CD4-positive, alpha-beta T cell treated with Interleukin-1 beta for 1 hour (primary cell): ENCODE measurements at regions not wholly inside any gene's neighbourhood (a gene's known extent, or its start where the extent isn't known, plus 50 kb on each side); places are given as distances from the start of the nearest gene placed in this dataset.
"Not testable (repeated sequence)": the region's sequence is repeated elsewhere in the genome, so short reads cannot be mapped to it uniquely, and the experiment has no call there.

Experiments used
- DNase-seq, 2 donors: peaks; one replicate each; pipeline ENCODE4 v3.0.0-alpha.2; 2020 to 2022

DNA sequence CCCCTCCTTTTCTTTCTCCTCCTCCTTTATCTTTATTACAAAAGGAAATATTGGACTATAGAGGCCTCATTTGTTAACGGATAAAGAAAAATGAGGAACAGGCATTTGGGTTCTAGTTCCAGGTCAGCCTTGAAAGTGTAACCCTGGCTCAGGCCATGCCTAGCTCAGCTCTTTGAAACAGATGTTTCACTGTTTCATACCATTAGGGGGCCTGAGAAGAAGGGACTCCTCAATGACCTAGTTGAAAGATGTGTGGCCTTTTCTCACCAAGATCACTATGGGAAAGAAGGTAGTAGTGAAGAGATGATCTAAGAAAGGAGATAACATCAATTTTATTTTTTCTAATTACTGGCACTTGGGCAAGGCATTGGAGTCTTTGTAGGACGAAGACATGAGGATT is 952.7 kb downstream of the SLC4A3 start:
- DNase-seq, result no peak

DNA sequence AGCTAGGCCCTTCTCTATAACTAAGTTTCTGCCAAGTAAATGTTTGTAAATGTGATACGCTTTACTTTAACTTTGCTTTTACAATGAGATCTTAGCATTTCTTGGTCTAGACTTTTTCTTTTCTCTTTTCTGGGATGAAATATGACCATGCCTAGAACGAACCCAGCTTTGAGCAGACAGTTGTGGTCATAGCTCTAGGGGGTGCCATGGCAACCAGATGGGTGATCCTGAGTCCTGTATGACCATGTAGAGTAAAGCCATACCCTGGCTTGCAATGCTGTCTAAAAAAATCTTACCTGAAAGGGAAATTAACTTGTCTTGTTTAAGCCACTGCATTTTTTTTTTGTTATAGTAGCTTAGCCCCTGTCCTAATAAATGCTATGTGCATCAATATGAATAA is 956.3 kb downstream of the SLC4A3 start:
- DNase-seq, result no peak

DNA sequence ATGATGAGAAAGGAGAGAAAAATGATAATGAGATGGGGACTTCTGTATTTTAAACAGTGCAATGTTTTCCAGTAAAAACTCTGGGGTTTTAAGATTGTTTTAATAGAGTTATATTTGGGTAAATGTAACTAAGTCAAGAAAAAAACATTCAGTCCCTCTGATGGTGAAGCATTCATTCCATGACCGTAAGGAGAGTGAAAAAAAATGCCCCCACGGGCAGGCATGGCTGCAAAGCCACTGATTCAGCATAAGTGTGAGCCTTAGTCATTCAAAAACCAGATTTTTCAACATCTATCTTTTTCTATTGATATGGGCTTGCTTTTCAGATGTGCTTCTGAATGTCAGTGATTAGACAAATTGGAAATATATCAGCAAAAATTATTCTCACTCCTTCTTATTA is 957.8 kb downstream of the SLC4A3 start:
- DNase-seq, result no peak

- DNase-seq, result no peak
Measured at GRCh38 chr2:220586980-220587530, 959.6 kb downstream of the SLC4A3 start.

- DNase-seq, result no peak
Measured at GRCh38 chr2:220588148-220588547, 960.7 kb downstream of the SLC4A3 start.

DNA sequence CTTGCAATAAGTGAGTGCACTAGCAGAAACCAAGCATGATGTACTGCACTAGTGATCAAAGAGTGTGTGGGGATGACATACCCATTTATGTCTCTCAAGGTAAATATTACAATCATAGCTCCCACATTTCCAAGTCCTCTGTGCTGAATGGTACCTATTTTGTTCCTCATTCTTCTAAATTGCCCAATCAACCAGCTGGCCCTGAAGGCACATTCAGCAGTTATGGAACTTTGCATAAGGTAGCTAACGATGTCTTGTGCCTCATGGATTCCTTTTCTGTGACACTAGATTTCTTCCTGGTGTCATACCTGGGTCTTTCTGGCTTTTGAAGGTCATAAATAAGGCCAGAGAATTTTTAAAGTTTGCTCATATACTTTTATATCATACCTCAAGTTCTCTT is 963.0 kb downstream of the SLC4A3 start:
- no peak for DNase-seq

DNA sequence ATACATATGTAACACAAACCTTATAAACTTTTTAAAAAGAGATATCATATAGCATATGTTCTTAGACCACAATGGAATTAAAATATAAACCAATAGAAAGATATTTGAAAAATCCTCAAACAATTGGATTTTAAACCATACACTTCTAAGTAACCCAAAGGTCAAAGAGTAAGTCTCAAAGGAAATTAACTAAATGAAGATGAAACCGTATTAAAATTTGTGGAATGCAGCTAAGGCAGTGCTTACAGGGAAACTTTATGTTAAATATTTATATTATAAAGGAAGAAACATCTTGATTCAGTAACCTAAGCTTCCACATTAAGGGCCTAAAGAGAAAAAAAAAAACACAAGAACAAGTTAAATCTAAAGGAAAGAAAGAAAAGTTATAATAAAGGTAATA is 966.1 kb downstream of the SLC4A3 start:
- no peak for DNase-seq

DNA sequence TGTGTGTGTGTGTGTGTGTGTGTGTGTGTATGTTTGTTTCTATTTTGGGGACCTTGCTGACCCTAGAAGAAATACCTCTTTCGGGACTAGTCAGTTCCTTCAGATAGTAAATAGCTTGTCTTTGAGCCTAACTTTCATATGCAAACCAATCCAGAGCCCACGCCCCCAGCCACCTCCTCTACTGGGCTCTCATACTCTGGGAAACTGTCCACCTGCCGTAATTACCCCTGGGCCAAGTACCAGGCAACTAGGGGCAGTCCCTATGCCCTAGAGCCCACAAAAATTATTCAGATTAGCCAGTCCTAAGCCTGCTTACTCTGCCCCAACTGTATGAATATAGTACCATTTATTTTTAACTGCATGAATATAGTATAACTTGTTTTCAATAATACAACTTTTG is 970.4 kb downstream of the EPHA4 start:
- DNase-seq, result no peak

DNA sequence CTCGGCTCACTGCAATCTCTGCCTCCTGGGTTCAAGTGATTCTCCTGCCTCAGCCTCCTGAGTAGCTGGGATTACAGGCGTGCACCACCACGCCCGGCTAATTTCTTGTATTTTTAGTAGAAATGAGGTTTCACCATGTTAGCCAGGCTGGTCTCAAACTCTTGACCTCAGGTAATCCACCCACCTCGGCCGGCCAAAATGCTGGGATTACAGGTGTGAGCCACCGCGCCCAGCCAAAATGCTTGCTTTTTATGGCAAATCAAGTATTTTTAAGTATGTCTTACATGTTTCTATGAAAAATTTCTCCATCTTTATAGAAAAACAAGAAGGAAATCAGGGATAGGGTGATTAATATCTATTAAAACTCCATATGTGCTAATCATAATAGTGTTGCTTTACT is 959.1 kb downstream of the EPHA4 start:
- DNase-seq, result not testable (repeated sequence)

- DNase-seq, result no peak
Measured at GRCh38 chr2:220614064-220614463, 958.0 kb downstream of the EPHA4 start.

GRCh38 chr2:220619525-220620220 is 952.4 kb downstream of the EPHA4 start:
- DNase-seq, result no peak

- no peak for DNase-seq
Measured at GRCh38 chr2:220626603-220627002, 945.5 kb downstream of the EPHA4 start.

GRCh38 chr2:220628252-220628651 is 943.9 kb downstream of the EPHA4 start:
- DNase-seq, result no peak

- DNase-seq, result no peak
Measured at GRCh38 chr2:220641137-220641536, 931.0 kb downstream of the EPHA4 start.

GRCh38 chr2:220646424-220646823 is 925.7 kb downstream of the EPHA4 start:
- no peak for DNase-seq

- no peak for DNase-seq
Measured at GRCh38 chr2:220648628-220649027, 923.5 kb downstream of the EPHA4 start.

DNA sequence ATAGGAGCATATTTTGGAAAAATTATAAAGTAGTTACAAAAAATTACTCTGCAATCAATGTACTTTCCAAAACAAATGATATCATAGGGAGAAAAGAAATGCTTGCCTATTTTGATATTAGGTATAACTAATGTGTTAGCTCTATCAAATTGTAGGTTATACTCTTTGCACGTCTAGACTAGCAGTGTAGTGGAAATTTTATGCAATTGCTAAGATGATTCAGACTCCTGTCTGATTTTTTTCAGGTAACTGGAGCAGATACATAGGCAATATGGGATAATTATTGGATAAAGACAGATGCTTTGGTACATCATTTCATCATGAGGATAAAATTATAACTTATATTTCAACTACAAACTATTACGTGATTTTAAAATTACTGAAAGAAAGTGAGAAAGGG is 918.3 kb downstream of the EPHA4 start:
- DNase-seq, result no peak

- no peak for DNase-seq
Measured at GRCh38 chr2:220654322-220654721, 917.8 kb downstream of the EPHA4 start.

DNA sequence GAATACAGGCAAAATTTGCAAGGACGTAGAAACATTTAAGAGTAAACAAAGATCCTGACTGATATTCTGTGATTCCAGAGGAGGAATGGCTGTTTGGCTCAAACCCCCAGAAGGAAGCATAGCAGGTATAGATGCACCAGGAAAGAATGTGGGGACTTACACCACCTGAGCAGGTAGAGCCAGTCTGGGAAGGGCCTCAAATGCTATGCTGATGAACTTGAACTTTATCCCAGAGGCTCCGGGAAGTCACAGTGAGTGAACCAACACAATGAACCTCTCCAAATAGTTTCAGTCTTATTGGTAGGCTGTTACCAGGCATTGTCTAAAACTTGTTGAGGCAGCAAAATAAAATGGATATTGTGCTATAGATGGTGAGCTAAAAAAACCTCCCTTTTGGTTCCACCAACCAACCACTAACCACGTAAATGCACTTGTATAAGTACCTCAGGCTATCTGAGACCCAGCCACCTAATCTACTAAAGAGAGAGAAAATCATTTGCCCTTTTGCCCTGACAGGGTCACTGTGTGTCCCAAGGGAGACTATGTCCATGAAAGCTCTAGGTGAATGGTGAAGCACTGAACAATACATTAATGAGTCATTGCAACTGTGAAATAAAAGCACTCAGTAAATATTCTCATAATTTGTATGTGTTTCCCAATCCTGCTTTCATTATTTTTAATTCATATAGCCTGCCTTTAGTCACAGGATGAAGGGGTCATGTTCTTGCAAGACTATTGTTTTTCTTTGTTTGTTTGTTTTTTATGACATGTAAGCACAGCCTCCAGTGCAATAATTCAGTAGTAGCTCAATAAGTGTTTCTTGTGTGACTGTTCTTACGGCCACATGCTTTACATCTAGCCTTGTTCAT is 911.6 kb downstream of the EPHA4 start:
- DNase-seq, result no peak

DNA sequence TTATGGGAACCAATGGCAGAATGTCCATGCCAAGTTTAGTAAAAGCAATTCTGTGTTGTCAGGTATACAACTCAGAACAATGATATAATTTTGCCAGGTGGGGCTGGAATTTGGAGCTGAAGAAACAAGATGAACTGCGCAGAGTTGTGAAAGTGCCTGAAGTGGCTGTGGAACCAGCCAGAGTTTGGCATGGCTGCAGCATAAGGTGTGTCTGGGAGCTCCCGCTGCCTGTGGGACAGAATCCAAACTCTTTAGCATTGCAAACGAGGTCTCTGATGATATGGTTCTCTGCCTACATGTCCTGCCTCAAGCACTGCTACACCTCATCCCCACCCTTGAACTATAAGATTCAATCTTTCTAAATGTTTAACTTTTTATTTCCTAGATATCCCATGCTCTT is 909.7 kb downstream of the EPHA4 start:
- DNase-seq, result no peak

DNA sequence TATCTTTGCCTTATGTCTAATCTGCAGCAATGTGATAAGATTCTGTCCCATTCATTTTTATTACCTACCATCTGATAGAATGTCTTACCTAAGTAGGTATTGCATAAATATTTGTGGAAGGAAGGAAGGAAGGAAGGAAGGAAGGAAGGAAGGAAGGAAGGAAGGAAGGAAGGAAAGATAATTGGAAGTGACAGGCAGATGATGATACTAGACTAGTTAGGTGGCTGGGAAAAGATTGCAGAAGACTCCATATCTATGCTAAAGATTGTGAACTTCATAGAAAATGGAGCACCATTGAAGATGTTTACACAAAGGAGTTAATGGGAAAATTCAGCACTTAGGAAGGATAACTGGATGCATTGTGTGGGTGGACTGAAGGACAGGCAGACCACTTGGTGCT is 909.0 kb downstream of the EPHA4 start:
- DNase-seq, result no peak

DNA sequence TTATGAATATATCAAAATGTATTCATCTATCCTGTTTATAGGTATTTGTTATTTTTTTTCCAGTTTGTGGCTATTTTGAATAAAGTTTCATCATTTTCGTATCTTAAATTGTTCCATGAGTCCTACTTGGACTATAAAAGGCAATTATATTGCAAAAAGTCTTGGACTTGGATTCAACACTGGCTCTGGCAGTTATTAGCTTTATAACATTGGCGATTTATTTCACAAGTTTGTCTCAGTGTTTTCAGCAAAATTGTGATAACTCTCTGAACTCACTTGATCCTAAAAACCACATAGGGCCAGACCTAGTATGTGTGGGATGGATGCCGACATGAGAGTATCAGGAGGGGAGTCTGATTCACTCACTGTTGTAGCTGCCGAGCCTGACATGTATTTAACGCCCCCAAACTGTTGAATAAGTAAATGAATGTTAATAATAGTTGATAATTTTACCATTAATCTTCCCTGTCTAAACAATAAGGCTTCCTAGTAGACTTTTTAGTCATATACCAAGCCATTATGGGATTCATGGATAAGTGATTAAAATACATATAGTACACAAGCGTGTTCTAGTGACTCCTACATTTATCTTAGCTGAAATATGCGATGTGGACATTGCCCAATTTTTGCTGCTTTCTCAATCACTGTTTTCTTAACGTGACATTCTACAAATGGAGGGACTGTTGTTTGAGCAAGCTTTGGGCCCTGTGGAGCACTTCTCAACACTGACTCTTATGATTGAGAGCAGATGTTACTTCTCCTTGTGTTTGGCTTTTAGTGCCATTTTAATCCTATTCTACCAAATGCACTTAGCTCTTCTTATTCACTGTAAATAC is 907.6 kb downstream of the EPHA4 start:
- no peak for DNase-seq

DNA sequence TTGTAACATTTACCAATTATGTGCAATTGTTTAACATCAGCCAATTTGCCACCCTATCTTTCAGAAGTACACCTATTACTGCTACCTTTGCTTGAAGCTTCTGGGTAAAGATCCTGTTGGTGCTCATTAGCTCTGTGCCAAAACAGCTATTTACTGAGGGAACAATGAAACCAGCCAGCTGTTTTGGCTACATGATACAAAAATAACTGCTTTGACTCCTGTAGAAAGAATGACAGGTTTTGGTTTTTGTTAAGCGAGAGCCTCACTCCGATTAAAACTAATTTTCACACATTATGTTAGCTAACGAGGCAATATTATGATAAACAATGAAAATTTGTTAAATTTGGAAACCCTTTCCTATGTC is 907.0 kb downstream of the EPHA4 start:
- no peak for DNase-seq
